ENCODE measurements at regions not wholly inside any gene's neighbourhood (a gene's known extent, or its start where the extent isn't known, plus 50 kb on each side); places are given as distances from the start of the nearest gene placed in this dataset.

- no peaks in the 10 kb centered on the region for H3K27me3 ChIP-seq (ENCODE audit: control insufficient read depth, insufficient read depth, low read length)
- no peak overlapping the region for H3K27ac ChIP-seq (ENCODE audit: low read depth, low read length)
- H3K4me1 ChIP-seq (ENCODE audit: control insufficient read depth, insufficient read depth, low read length) = no peaks in the 10 kb centered on the region
- H3K4me3 ChIP-seq (ENCODE audit: low read depth, low read length) = no peak overlapping the region
- H3K9me3 ChIP-seq (ENCODE audit: control insufficient read depth, insufficient read depth, low read depth, low read length) = no peaks in the 10 kb centered on the region
- no peak overlapping the region for H3K9ac ChIP-seq (ENCODE audit: low read length)
- H3K36me3 ChIP-seq (ENCODE audit: control insufficient read depth, insufficient read depth, low read length) = no peaks in the 10 kb centered on the region
These were observed 128.3 kb upstream of the NUDT7 start for GRCh38 chr16:77594057-77594456.

GRCh38 chr16:77594799-77595596 is 127.3 kb upstream of the NUDT7 start:
- Histone ChIP-seq H3K4me3 (ENCODE audit: low read depth, low read length) (no peak overlapping the region), H3K27ac (ENCODE audit: low read depth, low read length) (no peak overlapping the region), H3K4me1 (ENCODE audit: control insufficient read depth, insufficient read depth, low read length) (no peaks in the 10 kb centered on the region), H3K27me3 (ENCODE audit: control insufficient read depth, insufficient read depth, low read length) (no peaks in the 10 kb centered on the region), H3K9me3 (ENCODE audit: control insufficient read depth, insufficient read depth, low read depth, low read length) (no peaks in the 10 kb centered on the region), H3K36me3 (ENCODE audit: control insufficient read depth, insufficient read depth, low read length) (no peaks in the 10 kb centered on the region), H3K9ac (ENCODE audit: low read length) (no peak overlapping the region)

- no peak overlapping the region for H3K9ac ChIP-seq (ENCODE audit: low read length)
- no peaks in the 10 kb centered on the region for H3K27me3 ChIP-seq (ENCODE audit: control insufficient read depth, insufficient read depth, low read length)
- 0 out of 2 replicates have a peak, but pooled peaks cover 4% of the 10 kb centered on the region for H3K9me3 ChIP-seq (ENCODE audit: control insufficient read depth, insufficient read depth, low read depth, low read length)
- H3K27ac ChIP-seq (ENCODE audit: low read depth, low read length) = no peak overlapping the region
- H3K36me3 ChIP-seq (ENCODE audit: control insufficient read depth, insufficient read depth, low read length) = no peaks in the 10 kb centered on the region
- no peaks in the 10 kb centered on the region for H3K4me1 ChIP-seq (ENCODE audit: control insufficient read depth, insufficient read depth, low read length)
- no peak overlapping the region for H3K4me3 ChIP-seq (ENCODE audit: low read depth, low read length)
These were observed 126.1 kb upstream of the NUDT7 start for GRCh38 chr16:77596261-77596660.

DNA sequence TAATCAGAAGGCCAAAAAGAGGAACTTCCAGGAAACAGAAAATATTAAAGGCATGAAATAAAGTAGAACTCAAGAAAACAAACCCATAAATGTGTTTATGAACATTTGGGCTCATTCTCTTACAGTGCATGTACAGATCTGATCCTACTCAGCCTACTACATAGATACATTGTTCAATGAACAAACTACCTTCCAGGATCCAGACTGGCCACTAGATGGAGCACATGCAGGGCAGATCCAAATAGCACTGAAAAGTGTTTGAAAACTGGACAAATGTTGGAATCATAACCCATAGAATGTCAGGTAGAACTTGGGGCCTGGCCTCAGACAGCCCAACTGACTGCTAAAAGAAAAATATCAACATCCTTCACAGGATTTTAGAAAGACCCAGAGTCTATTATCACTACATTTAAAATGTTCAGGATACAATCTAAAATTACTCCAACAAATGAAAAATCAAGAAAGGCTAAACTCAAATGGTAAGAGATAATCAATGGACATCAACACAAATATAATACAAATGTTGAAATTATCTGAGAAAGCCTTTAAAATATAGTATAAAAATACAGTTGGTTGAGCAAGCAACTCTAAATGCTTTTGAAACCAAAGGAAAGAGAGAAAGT is 122.4 kb upstream of the NUDT7 start:
- H3K9me3 ChIP-seq (ENCODE audit: control insufficient read depth, insufficient read depth, low read depth, low read length) = peaks cover 10% of the 10 kb centered on the region
- H3K27me3 ChIP-seq (ENCODE audit: control insufficient read depth, insufficient read depth, low read length) = no peaks in the 10 kb centered on the region
- no peak overlapping the region for H3K9ac ChIP-seq (ENCODE audit: low read length)
- H3K4me3 ChIP-seq (ENCODE audit: low read depth, low read length) = no peak overlapping the region
- H3K4me1 ChIP-seq (ENCODE audit: control insufficient read depth, insufficient read depth, low read length) = peaks cover 11% of the 10 kb centered on the region
- no peaks in the 10 kb centered on the region for H3K36me3 ChIP-seq (ENCODE audit: control insufficient read depth, insufficient read depth, low read length)
- H3K27ac ChIP-seq (ENCODE audit: low read depth, low read length) = no peak overlapping the region

- Histone ChIP-seq H3K9me3 (ENCODE audit: control insufficient read depth, insufficient read depth, low read depth, low read length) (peaks cover 10% of the 10 kb centered on the region), H3K27me3 (ENCODE audit: control insufficient read depth, insufficient read depth, low read length) (no peaks in the 10 kb centered on the region), H3K4me3 (ENCODE audit: low read depth, low read length) (no peak overlapping the region), H3K36me3 (ENCODE audit: control insufficient read depth, insufficient read depth, low read length) (no peaks in the 10 kb centered on the region), H3K4me1 (ENCODE audit: control insufficient read depth, insufficient read depth, low read length) (peaks cover 11% of the 10 kb centered on the region), H3K27ac (ENCODE audit: low read depth, low read length) (no peak overlapping the region), H3K9ac (ENCODE audit: low read length) (no peak overlapping the region)
These were observed 121.8 kb upstream of the NUDT7 start for GRCh38 chr16:77600555-77600954.

GRCh38 chr16:77603656-77604055 is 118.7 kb upstream of the NUDT7 start:
- no peak overlapping the region for H3K27ac ChIP-seq (ENCODE audit: low read depth, low read length)
- no peak overlapping the region for H3K9ac ChIP-seq (ENCODE audit: low read length)
- peaks cover 10% of the 10 kb centered on the region for H3K9me3 ChIP-seq (ENCODE audit: control insufficient read depth, insufficient read depth, low read depth, low read length)
- H3K27me3 ChIP-seq (ENCODE audit: control insufficient read depth, insufficient read depth, low read length) = no peaks in the 10 kb centered on the region
- H3K36me3 ChIP-seq (ENCODE audit: control insufficient read depth, insufficient read depth, low read length) = no peaks in the 10 kb centered on the region
- H3K4me1 ChIP-seq (ENCODE audit: control insufficient read depth, insufficient read depth, low read length) = peaks cover 11% of the 10 kb centered on the region
- no peak overlapping the region for H3K4me3 ChIP-seq (ENCODE audit: low read depth, low read length)

DNA sequence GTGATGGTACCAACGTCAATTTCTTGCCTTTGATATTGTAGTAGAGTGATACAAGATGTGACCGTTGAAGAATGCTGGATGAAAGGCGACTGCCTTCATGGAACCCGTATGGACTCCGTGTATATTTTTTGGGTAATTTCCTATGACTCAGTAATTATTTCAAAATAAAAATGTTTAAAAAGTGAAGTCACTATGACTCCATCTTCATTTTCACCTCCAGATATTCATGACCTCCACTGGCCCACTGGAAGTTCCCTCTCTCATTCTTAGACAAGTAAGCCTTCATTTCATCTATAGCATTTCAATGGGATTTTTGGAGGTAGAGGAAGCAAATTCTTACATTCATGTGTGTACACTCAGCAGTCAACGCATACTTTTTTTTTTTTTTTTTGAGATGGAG is 111.8 kb upstream of the NUDT7 start:
- Histone ChIP-seq H3K27ac (ENCODE audit: low read depth, low read length) (no peak overlapping the region), H3K27me3 (ENCODE audit: control insufficient read depth, insufficient read depth, low read length) (no peaks in the 10 kb centered on the region), H3K9me3 (ENCODE audit: control insufficient read depth, insufficient read depth, low read depth, low read length) (no peaks in the 10 kb centered on the region), H3K9ac (ENCODE audit: low read length) (no peak overlapping the region), H3K36me3 (ENCODE audit: control insufficient read depth, insufficient read depth, low read length) (no peaks in the 10 kb centered on the region), H3K4me1 (ENCODE audit: control insufficient read depth, insufficient read depth, low read length) (no peaks in the 10 kb centered on the region), H3K4me3 (ENCODE audit: low read depth, low read length) (no peak overlapping the region)

DNA sequence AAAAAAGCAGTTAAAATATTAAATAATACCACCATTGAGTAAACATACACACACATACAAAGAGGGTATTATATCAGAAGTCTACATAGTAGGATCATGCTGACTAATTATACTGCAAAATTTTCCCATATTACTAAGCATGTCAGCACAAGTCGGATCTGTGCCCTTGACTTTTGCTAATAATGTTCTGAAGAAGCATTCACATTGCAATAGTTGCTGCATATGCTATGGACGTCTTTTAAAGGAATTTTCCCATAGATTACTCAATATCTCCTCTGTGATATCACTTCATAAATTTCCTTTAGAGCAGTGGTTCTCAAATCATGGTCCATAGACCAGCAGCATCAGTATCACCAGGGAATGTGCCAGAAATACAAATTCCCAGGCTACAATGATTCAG is 110.9 kb upstream of the NUDT7 start:
- Histone ChIP-seq H3K27me3 (ENCODE audit: control insufficient read depth, insufficient read depth, low read length) (no peaks in the 10 kb centered on the region), H3K9me3 (ENCODE audit: control insufficient read depth, insufficient read depth, low read depth, low read length) (no peaks in the 10 kb centered on the region), H3K27ac (ENCODE audit: low read depth, low read length) (no peak overlapping the region), H3K36me3 (ENCODE audit: control insufficient read depth, insufficient read depth, low read length) (no peaks in the 10 kb centered on the region), H3K4me3 (ENCODE audit: low read depth, low read length) (no peak overlapping the region), H3K4me1 (ENCODE audit: control insufficient read depth, insufficient read depth, low read length) (no peaks in the 10 kb centered on the region), H3K9ac (ENCODE audit: low read length) (no peak overlapping the region)

DNA sequence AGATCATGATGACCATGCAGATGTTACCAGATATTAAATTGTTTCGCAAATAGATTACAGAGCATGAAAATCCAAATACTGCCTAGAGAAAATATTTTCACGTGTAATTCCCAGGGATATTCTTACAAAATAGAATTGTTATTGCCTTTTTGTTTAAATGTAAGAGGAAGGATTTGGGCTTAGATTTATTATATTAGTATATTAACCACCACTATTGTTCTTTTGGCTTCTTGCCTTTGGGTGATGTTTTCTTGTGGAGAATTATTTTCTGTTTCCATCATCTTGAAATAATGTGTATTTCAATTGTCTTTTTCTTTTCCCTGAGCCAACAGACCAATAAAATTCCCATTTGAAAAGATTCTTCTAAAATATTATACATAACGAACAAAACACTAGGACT is 109.7 kb upstream of the NUDT7 start:
- Histone ChIP-seq H3K4me1 (ENCODE audit: control insufficient read depth, insufficient read depth, low read length) (no peaks in the 10 kb centered on the region), H3K9ac (ENCODE audit: low read length) (no peak overlapping the region), H3K27me3 (ENCODE audit: control insufficient read depth, insufficient read depth, low read length) (no peaks in the 10 kb centered on the region), H3K9me3 (ENCODE audit: control insufficient read depth, insufficient read depth, low read depth, low read length) (no peaks in the 10 kb centered on the region), H3K27ac (ENCODE audit: low read depth, low read length) (no peak overlapping the region), H3K4me3 (ENCODE audit: low read depth, low read length) (no peak overlapping the region), H3K36me3 (ENCODE audit: control insufficient read depth, insufficient read depth, low read length) (no peaks in the 10 kb centered on the region)

GRCh38 chr16:77613095-77613494 is 109.2 kb upstream of the NUDT7 start:
- Histone ChIP-seq H3K36me3 (ENCODE audit: control insufficient read depth, insufficient read depth, low read length) (no peaks in the 10 kb centered on the region), H3K27ac (ENCODE audit: low read depth, low read length) (no peak overlapping the region), H3K4me1 (ENCODE audit: control insufficient read depth, insufficient read depth, low read length) (no peaks in the 10 kb centered on the region), H3K9ac (ENCODE audit: low read length) (no peak overlapping the region), H3K27me3 (ENCODE audit: control insufficient read depth, insufficient read depth, low read length) (no peaks in the 10 kb centered on the region), H3K4me3 (ENCODE audit: low read depth, low read length) (no peak overlapping the region), H3K9me3 (ENCODE audit: control insufficient read depth, insufficient read depth, low read depth, low read length) (no peaks in the 10 kb centered on the region)

GRCh38 chr16:77617553-77617952 is 104.8 kb upstream of the NUDT7 start:
- no peak overlapping the region for H3K27ac ChIP-seq (ENCODE audit: low read depth, low read length)
- no peaks in the 10 kb centered on the region for H3K9me3 ChIP-seq (ENCODE audit: control insufficient read depth, insufficient read depth, low read depth, low read length)
- H3K36me3 ChIP-seq (ENCODE audit: control insufficient read depth, insufficient read depth, low read length) = no peaks in the 10 kb centered on the region
- no peaks in the 10 kb centered on the region for H3K4me1 ChIP-seq (ENCODE audit: control insufficient read depth, insufficient read depth, low read length)
- no peak overlapping the region for H3K4me3 ChIP-seq (ENCODE audit: low read depth, low read length)
- no peak overlapping the region for H3K9ac ChIP-seq (ENCODE audit: low read length)
- no peaks in the 10 kb centered on the region for H3K27me3 ChIP-seq (ENCODE audit: control insufficient read depth, insufficient read depth, low read length)

Data from HUES6 (cell line).